ENCODE measurements at regions not wholly inside any gene's neighbourhood (a gene's known extent, or its start where the extent isn't known, plus 50 kb on each side); places are given as distances from the start of the nearest gene placed in this dataset.

- ATAC-seq: no peak
- Mint-ChIP-seq H3K9me3 (peaks cover 10% of the 10 kb centered on the region), H3K36me3 (peaks cover 7% of the 10 kb centered on the region), H3K27me3 (peaks cover 17 to 44% of the 10 kb centered on the region in 2 donors), H3K27ac (no peak overlapping the region), H3K4me1 (ENCODE audit: low read depth in 2 of 2) (no peaks in the 10 kb centered on the region), H3K4me3 (no peak overlapping the region)
- DNase-seq (ENCODE audit: low spot score): no peak
Measured at GRCh38 chr20:23240519-23240918, 110.1 kb upstream of the NXT1 start.

GRCh38 chr20:23237201-23237600, 113.4 kb upstream of the NXT1 start:
- H3K36me3 Mint-ChIP-seq: peaks cover 7% of the 10 kb centered on the region
- no peak overlapping the region for H3K4me3 Mint-ChIP-seq
- ATAC-seq (no peak), DNase-seq (ENCODE audit: low spot score) (no peak)
- no peak overlapping the region for H3K27ac Mint-ChIP-seq
- H3K4me1 Mint-ChIP-seq (ENCODE audit: low read depth in 2 of 2): no peaks in the 10 kb centered on the region
- H3K9me3 Mint-ChIP-seq: peaks cover 10% of the 10 kb centered on the region
- H3K27me3 Mint-ChIP-seq: peaks cover 17 to 45% of the 10 kb centered on the region in 2 donors

GRCh38 chr20:23235173-23236027, 115.2 kb upstream of the NXT1 start:
- no peak overlapping the region for H3K4me3 Mint-ChIP-seq
- ATAC-seq (peak; percentile 68 to 72), DNase-seq (ENCODE audit: low spot score) (no peak)
- H3K27me3 Mint-ChIP-seq: peaks cover 24 to 57% of the 10 kb centered on the region in 2 donors
- H3K4me1 Mint-ChIP-seq (ENCODE audit: low read depth in 2 of 2): no peaks in the 10 kb centered on the region
- H3K9me3 Mint-ChIP-seq: peaks cover 10% of the 10 kb centered on the region
- H3K36me3 Mint-ChIP-seq: peaks cover 7% of the 10 kb centered on the region
- H3K27ac Mint-ChIP-seq: no peak overlapping the region

- no peak overlapping the region for H3K27ac Mint-ChIP-seq
- peaks cover 22 to 58% of the 10 kb centered on the region in 2 donors for H3K27me3 Mint-ChIP-seq
- no peak for ATAC-seq
- peaks cover 6% of the 10 kb centered on the region for H3K9me3 Mint-ChIP-seq
- H3K36me3 Mint-ChIP-seq: peaks cover 7% of the 10 kb centered on the region
- no peak overlapping the region for H3K4me3 Mint-ChIP-seq
- no peaks in the 10 kb centered on the region for H3K4me1 Mint-ChIP-seq (ENCODE audit: low read depth in 2 of 2)
- no peak for DNase-seq (ENCODE audit: low spot score)
Measured at GRCh38 chr20:23234311-23235078, 116.1 kb upstream of the NXT1 start.

- Mint-ChIP-seq H3K9me3 (no peaks in the 10 kb centered on the region), H3K4me1 (ENCODE audit: low read depth in 2 of 2) (no peaks in the 10 kb centered on the region), H3K27me3 (peaks cover 14 to 47% of the 10 kb centered on the region in 2 donors), H3K4me3 (no peak overlapping the region), H3K27ac (no peak overlapping the region), H3K36me3 (no peaks in the 10 kb centered on the region)
- no peak for ATAC-seq
- DNase-seq (ENCODE audit: low spot score): no peak
Measured at GRCh38 chr20:23233341-23233740, 117.2 kb upstream of the NXT1 start.

GRCh38 chr20:23232679-23233308, 117.8 kb upstream of the NXT1 start:
- no peak overlapping the region for H3K4me3 Mint-ChIP-seq

GRCh38 chr20:23232219-23232581, 118.4 kb upstream of the NXT1 start:
- no peaks in the 10 kb centered on the region for H3K4me1 Mint-ChIP-seq (ENCODE audit: low read depth in 2 of 2)
- no peaks in the 10 kb centered on the region for H3K36me3 Mint-ChIP-seq
- no peak overlapping the region for H3K27ac Mint-ChIP-seq
- ATAC-seq: no peak
- peaks cover 14 to 35% of the 10 kb centered on the region in 2 donors for H3K27me3 Mint-ChIP-seq
- no peaks in the 10 kb centered on the region for H3K9me3 Mint-ChIP-seq
- DNase-seq (ENCODE audit: low spot score): no peak
- H3K4me3 Mint-ChIP-seq: no peak overlapping the region

More at GRCh38 chr20:23232679-23233308, 117.8 kb upstream of the NXT1 start:
- Mint-ChIP-seq H3K27me3 (peaks cover 14 to 41% of the 10 kb centered on the region in 2 donors), H3K4me1 (ENCODE audit: low read depth in 2 of 2) (no peaks in the 10 kb centered on the region), H3K27ac (no peak overlapping the region), H3K9me3 (no peaks in the 10 kb centered on the region), H3K36me3 (no peaks in the 10 kb centered on the region)
- ATAC-seq (no peak), DNase-seq (ENCODE audit: low spot score) (no peak)

GRCh38 chr20:23231561-23232218, 118.9 kb upstream of the NXT1 start:
- Mint-ChIP-seq H3K27ac (no peak overlapping the region), H3K4me3 (no peak overlapping the region), H3K27me3 (peaks cover 11 to 30% of the 10 kb centered on the region in 2 donors), H3K36me3 (no peaks in the 10 kb centered on the region), H3K4me1 (ENCODE audit: low read depth in 2 of 2) (no peaks in the 10 kb centered on the region), H3K9me3 (no peaks in the 10 kb centered on the region)
- DNase-seq (ENCODE audit: low spot score) (no peak), ATAC-seq (no peak)

- H3K27ac Mint-ChIP-seq: no peak overlapping the region
- no peak overlapping the region for H3K4me3 Mint-ChIP-seq
- H3K27me3 Mint-ChIP-seq: peaks cover 11 to 29% of the 10 kb centered on the region in 2 donors
- H3K9me3 Mint-ChIP-seq: no peaks in the 10 kb centered on the region
- ATAC-seq: no peak
- no peaks in the 10 kb centered on the region for H3K4me1 Mint-ChIP-seq (ENCODE audit: low read depth in 2 of 2)
- H3K36me3 Mint-ChIP-seq: no peaks in the 10 kb centered on the region
- no peak for DNase-seq (ENCODE audit: low spot score)
Measured at GRCh38 chr20:23230766-23231385, 119.7 kb upstream of the NXT1 start.

- no peak for ATAC-seq
- Mint-ChIP-seq H3K27ac (no peak overlapping the region), H3K27me3 (peaks cover 11 to 22% of the 10 kb centered on the region in 2 donors), H3K9me3 (no peaks in the 10 kb centered on the region), H3K4me3 (no peak overlapping the region), H3K36me3 (no peaks in the 10 kb centered on the region), H3K4me1 (ENCODE audit: low read depth in 2 of 2) (no peaks in the 10 kb centered on the region)
- no peak for DNase-seq (ENCODE audit: low spot score)
Measured at GRCh38 chr20:23229989-23230388, 120.6 kb upstream of the NXT1 start.

- H3K4me1 Mint-ChIP-seq (ENCODE audit: low read depth in 2 of 2): no peaks in the 10 kb centered on the region
- H3K27ac Mint-ChIP-seq: no peak overlapping the region
- no peaks in the 10 kb centered on the region for H3K9me3 Mint-ChIP-seq
- H3K4me3 Mint-ChIP-seq: no peak overlapping the region
- DNase-seq (ENCODE audit: low spot score): no peak
- ATAC-seq: no peak
- H3K36me3 Mint-ChIP-seq: no peaks in the 10 kb centered on the region
- H3K27me3 Mint-ChIP-seq: peaks cover 11 to 22% of the 10 kb centered on the region in 2 donors
Measured at GRCh38 chr20:23228912-23229311, 121.7 kb upstream of the NXT1 start.

GRCh38 chr20:23227976-23228375, 122.6 kb upstream of the NXT1 start:
- Mint-ChIP-seq H3K27me3 (peaks cover 11 to 22% of the 10 kb centered on the region in 2 donors), H3K4me3 (no peak overlapping the region), H3K9me3 (no peaks in the 10 kb centered on the region), H3K36me3 (no peaks in the 10 kb centered on the region), H3K27ac (no peak overlapping the region), H3K4me1 (ENCODE audit: low read depth in 2 of 2) (no peaks in the 10 kb centered on the region)
- DNase-seq (ENCODE audit: low spot score): no peak
- ATAC-seq: no peak

GRCh38 chr20:23227274-23227673, 123.3 kb upstream of the NXT1 start:
- DNase-seq (ENCODE audit: low spot score) (no peak), ATAC-seq (no peak)
- Mint-ChIP-seq H3K27me3 (peaks cover 11 to 23% of the 10 kb centered on the region in 2 donors), H3K9me3 (no peaks in the 10 kb centered on the region), H3K4me1 (ENCODE audit: low read depth in 2 of 2) (no peaks in the 10 kb centered on the region), H3K27ac (no peak overlapping the region), H3K36me3 (peaks cover 1% of the 10 kb centered on the region), H3K4me3 (no peak overlapping the region)

All from natural killer cell treated with Interleukin-12 subunit alpha and Interleukin-12 subunit beta and Interleukin-15 and Interleukin-18, amount 100 ng/mL, for 72 hours (primary cell).